HG03066 (cell line): ENCODE measurements at regions not wholly inside any gene's neighbourhood (a gene's known extent, or its start where the extent isn't known, plus 50 kb on each side); places are given as distances from the start of the nearest gene placed in this dataset.

Experiments
- ATAC-seq: cut with Tn5 transposase; IDR thresholded peaks from one replicate; pipeline ENCODE4 v1.9.1; 2021; ENCODE audit warnings: low read depth; ENCODE audit not compliant: unreplicated experiment

DNA sequence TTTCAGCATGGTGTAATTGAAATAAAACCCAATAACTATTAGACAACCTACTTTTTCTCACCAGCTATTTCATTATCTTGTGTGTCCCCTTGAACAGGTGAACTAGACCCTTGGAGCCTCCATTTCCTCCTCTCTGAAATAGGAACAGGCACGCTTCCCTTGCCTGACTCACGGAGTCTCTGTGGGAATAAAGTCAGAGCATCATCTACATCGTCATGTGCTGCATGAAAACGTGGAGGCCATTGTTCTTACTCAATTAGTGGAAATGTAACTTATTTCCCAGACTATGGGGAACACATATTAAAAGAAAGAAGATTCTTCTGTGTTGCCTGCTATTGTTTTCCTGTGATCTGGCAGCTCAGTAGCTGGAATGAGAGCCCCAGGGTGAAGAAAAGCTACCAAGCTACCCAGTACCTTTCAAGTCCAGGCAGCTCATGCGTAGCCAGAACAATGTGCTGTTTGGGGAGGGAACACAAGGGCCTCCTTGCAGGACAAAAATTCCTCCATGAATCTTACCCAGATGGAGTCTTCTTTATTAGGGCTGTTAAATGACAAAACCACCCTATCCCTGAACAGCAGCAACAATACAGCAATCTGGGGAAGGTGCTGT lies 59.8 kb downstream of the SOX11 start:
- no peak for ATAC-seq

DNA sequence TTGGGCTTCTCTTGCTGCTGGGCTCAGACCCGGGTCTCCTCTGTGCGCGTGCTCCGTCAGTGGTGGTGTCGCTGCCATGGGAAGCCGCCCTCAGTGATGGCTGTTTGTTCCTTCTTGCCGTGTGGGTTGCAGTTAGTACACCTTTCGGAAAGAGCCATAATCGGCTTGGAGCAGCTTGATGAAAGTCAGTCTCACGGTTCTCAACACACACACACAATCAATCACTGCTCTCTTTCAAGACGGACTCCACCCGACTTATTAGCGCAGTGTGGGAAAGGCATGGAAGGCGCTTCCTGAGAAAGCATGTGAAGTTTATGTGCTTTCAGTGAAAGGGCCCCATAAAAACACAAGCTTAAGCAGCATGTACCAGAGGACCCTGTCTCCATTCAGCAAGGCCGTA lies 64.1 kb downstream of the SOX11 start:
- no peak for ATAC-seq

GRCh38 chr2:5758346-5758745 lies 66.2 kb downstream of the SOX11 start:
- no peak for ATAC-seq

DNA sequence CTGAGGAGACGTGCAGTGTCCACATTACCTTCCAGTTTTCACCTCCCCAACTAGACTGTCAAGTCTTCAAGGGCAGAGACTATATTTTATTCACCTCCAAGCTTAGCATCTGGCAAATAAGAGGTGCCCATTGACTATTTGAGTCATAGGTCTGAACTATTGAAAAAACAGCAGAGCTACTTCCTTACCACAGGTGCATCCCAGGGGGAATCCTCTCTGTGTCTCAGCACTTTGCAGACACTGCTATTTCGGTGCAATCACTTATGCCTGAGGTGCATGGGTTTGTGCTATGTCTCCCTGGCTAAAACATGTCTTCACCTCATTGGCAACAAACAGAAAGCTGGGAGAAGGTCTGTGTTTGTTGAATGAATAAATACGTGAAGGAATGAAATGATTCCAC lies 67.8 kb downstream of the SOX11 start:
- ATAC-seq: no peak

DNA sequence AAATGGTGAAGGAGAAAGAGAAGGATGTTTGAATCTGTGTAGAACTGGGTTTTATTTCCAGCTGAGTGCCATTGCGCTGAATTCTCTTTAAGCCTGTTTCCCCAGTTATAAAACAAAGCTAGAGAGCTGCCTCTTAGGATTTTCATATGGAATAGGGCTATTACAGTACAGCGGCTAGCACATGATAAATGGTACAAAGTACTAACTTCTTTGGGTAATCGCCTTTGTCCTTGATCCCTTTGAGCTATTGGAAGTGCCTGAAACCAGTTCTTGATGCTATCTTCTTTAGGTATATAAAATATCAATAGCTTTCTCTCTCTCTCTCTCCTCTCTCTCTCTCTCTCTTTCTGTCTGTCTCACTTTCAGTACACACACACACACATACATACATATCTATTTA lies 71.3 kb downstream of the SOX11 start:
- ATAC-seq: no peak

DNA sequence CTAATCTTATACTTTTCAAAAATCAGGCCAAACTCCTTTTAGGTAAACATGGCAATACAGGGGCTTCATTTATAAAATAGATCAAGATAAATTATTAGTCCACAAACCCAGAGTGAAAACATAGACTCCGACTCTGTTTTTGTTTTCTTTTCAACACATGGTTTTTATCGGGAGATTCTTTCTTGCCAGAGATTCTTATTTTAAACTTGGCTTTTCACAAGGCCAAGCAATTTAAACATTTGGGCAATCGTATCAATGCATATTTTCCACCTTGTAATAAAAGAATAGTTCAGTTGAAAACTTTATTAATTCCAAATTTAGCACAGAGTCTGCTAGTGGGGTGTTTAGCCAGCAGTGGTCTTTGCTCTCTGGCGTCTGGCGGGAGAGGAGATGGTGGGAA lies 71.9 kb downstream of the SOX11 start:
- no peak for ATAC-seq

DNA sequence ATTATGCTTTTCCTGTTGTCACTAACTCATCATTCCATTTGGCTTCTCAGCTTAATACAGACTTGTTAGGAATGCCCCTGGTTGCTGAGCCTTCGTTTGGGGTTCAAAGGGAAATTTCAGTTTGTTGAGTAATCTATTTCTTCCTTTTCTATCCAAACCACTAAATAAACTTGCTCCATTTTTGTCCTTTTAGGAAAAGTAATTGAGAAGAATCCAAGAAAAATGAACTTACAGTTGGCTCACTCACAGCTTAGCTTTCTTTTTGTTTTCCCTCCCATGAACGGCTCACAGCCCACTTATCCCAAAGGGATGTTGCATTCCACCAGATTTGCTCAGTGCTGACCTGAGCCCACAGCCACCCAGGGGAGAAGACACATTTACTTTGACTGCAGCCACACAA lies 73.9 kb downstream of the SOX11 start:
- ATAC-seq: no peak

DNA sequence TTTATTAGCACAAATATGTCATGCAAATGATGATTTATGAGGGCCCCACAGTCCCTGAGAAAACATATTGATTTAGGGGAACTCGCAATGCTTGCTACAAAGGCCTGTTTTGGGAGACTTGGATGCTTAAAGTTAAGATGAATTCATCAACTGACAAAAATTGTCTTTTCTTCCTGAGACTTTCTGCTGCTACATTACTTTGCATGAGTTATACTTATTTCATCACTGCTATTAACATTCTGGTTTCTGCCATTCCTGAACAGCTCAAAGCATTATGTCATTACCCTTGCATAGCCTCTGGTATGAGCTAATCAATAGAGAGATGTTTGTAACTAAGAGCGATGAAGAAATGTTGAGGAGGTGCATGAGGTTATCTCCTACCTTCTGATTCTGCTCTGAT lies 74.4 kb downstream of the SOX11 start:
- ATAC-seq: no peak

- ATAC-seq: no peak
Observed at GRCh38 chr2:5777131-5777535, 84.9 kb downstream of the SOX11 start.

DNA sequence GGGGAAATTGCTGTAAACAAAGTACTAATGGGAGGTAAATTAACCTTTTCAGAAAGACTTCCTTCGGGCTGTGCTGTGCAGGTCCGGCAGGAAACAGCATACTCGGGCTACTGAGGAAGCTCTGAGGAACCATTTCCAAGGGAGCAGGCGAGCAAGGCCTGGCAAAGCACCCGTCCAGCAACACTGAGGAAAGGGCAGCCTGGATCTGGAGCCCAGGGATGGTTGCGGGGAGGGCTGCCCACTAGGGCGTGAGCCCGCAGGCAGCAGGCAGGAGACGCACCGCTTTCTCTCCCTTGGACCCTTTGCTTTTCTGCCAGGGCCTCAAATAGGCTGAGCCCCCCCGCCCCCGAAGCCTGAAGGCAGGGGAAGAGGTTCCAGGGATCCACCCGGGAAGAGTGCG lies 89.5 kb downstream of the SOX11 start:
- ATAC-seq: no peak

- ATAC-seq: no peak
Observed at GRCh38 chr2:5782103-5782502, 89.9 kb downstream of the SOX11 start.

GRCh38 chr2:5788447-5788846 lies 96.3 kb downstream of the SOX11 start:
- no peak for ATAC-seq

DNA sequence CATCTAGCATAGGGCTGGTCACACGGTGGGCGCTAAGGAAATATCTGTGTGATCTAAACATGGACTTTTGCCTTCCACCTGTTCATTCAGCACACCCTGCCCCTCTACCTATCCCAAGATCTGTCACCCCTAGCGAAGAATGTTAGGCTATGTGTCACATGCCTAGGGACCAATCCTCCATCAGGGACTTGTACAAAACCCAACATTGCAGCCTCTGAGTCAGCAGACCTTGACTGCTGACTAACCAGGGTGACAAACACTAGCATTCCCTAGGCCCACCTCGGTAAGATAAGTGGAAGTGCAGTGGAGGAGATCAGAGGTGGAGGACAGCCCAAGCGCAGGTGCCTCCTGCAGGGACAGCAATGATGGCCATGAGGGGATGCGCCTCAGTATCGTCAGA lies 99.2 kb downstream of the SOX11 start:
- no peak for ATAC-seq

GRCh38 chr2:5794012-5794411 lies 101.8 kb downstream of the SOX11 start:
- ATAC-seq: no peak

- no peak for ATAC-seq
Observed at GRCh38 chr2:5798084-5798483, 105.9 kb downstream of the SOX11 start.

DNA sequence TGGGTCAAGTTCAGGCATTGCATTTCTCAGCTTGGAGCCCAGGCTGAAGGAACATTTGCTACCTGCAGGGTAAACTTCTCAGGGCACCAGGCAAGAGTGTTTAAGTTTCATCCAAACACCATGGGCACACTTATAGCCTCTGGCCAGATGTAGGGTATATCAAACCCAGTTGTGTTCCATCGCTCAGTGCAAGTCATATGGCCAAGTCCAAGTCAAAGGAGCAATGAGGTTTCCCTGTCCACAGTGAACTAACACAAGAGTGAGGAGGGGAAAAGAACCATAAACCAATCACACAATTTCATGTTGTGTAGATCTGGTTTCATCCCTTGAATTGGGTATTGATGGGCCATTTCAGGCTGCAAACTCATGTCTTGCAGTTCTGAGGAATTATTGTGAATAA lies 107.2 kb downstream of the SOX11 start:
- ATAC-seq: no peak

DNA sequence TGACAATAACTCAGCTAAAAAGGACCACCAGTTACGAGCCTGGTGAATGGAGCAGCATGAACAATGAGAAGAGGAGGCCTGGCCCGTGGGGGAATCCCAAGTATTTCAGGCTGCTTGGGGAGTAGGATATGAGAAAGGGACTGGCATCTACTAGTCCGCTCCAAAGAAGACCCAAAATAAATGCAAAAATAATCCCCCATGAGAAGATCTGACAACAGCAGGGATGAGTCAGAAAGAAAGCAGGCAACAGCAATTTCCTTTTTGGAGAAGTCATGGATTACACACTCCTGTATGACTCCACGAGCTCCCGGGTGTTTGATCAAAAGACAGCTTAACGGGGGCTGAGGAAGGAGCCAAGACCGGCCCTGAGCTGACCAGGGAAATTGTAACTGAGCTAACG lies 111.4 kb downstream of the SOX11 start:
- no peak for ATAC-seq

GRCh38 chr2:5818961-5819600 lies 126.9 kb downstream of the SOX11 start:
- no peak for ATAC-seq

- no peak for ATAC-seq
Observed at GRCh38 chr2:5824126-5824525, 131.9 kb downstream of the SOX11 start.

DNA sequence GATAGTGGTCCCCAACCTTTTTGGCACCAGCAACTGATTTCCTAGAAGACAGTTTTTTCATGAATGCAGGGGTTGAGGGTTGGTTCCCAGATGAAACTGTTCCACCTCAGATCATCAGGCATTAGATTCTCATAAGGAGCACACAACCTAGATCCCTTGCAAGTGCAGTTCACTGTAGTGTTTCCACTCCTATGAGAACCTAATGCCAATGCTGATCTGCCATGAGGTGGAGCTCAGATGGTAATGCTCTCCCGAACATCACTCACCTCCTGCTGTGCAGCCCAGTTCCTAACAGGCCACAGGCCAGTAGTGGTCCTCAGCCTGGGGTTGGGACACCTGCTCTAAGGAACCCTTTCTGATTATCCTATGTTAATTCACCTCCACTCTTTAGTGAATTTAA lies 133.5 kb downstream of the SOX11 start:
- ATAC-seq: no peak

GRCh38 chr2:5826979-5827655 lies 134.9 kb downstream of the SOX11 start:
- ATAC-seq: no peak

- ATAC-seq: no peak
Observed at GRCh38 chr2:5834501-5834900, 142.3 kb downstream of the SOX11 start.
